ENCODE measurements at regions not wholly inside any gene's neighbourhood (a gene's known extent, or its start where the extent isn't known, plus 50 kb on each side); places are given as distances from the start of the nearest gene placed in this dataset.
"Not testable (repeated sequence)": the region's sequence is repeated elsewhere in the genome, so short reads cannot be mapped to it uniquely, and the experiment has no call there.

GRCh38 chr11:81979448-81979847 lies 754.2 kb downstream of the FAM181B start:
- DNase-seq (ENCODE audit: low spot score) = no peak

DNA sequence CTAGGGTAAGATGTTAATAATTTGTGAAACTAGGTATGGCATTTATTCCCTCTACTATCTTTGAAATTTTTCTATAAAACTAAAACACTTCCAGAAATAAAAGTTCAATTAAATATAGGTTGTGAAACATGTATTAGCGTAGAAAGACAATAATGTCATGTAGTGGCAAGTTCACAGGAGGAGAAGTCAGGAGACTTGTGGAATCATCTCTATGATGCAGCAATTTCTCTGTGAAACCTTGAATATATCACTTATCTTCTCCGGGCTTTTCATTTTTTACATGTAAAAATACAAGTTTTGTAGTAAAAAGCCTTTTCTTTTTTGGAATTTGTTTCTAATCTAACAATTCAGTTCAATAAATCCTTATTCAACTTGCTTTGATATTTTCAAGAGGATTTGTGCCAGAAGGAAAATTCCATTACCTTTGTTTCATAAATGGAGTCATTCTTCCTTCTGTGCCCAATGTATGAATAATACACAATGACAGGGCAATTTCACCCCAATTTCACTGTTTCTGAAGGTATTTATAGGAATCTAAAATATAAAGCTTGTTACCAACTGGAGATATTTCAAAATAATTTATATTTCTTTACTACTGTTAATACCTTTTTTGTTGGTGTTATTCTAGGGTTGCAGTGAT lies 758.3 kb downstream of the FAM181B start:
- DNase-seq (ENCODE audit: low spot score) = no peak

DNA sequence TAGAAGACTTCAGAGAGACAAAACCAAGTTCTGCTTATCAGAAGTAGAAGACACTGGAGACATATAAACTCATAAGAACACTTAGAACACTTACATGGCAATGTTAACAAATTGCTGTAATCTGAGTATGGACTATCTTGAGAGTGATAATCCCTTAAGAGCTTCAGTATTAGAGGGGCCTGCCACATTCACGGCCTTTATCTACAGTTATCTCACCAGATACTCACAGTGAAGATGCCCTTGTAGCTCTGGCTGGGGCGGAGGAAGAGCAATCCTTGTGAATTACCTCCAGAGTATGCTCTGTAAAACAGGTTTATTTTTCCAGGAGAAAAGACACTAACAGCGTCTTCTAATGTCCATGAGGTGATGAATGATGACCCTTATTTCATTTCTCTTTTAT lies 762.8 kb downstream of the FAM181B start:
- no peak for DNase-seq (ENCODE audit: low spot score)

GRCh38 chr11:81967242-81967641 lies 766.4 kb downstream of the FAM181B start:
- no peak for DNase-seq (ENCODE audit: low spot score)

- DNase-seq (ENCODE audit: low spot score) = no peak
These were observed 767.3 kb downstream of the FAM181B start for GRCh38 chr11:81966340-81966739.

DNA sequence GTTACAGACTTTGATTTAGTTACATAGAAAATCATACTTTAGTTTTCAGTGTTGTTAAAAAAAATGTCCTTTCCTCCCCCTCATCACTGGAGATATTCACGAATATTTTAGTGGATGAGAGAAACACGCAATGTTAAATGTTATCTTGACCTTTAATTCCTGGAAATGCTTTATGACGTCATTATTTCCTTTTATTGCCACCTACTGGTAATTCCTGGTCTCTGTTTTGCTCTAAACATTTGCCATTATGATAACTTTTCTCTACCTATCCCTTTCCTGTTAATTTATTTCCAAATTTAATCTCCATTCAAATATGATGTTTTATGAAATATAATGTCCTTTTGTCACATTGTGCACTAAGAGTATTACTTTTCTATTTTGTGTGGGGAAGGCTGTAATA lies 770.6 kb downstream of the FAM181B start:
- DNase-seq (ENCODE audit: low spot score) = peak; percentile 5

- DNase-seq (ENCODE audit: low spot score) = no peak
These were observed 773.2 kb downstream of the FAM181B start for GRCh38 chr11:81960443-81960842.

DNA sequence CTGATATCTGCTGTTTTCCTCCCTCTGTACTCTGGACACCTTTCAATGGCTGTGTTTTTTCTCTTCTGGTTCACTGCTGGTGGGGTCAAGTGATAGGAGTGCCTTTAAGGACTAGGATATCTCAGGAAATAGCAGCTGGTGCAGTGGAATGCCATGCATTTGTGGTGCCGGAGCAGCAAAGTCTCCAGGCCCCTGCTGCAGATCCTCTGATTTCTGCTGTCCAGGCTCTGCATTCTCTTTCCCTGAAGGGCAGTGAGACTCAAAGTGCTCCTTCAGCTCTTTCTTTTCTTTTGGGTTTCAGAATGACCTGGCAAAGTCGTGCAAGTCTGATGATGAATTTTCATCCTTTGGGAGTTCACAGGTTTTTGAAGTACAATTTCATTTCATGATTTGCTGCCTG lies 774.3 kb downstream of the FAM181B start:
- no peak for DNase-seq (ENCODE audit: low spot score)

- not testable (repeated sequence) for DNase-seq (ENCODE audit: low spot score)
These were observed 779.4 kb downstream of the FAM181B start for GRCh38 chr11:81954301-81954700.

GRCh38 chr11:81946831-81947230 lies 786.8 kb downstream of the FAM181B start:
- no peak for DNase-seq (ENCODE audit: low spot score)

DNA sequence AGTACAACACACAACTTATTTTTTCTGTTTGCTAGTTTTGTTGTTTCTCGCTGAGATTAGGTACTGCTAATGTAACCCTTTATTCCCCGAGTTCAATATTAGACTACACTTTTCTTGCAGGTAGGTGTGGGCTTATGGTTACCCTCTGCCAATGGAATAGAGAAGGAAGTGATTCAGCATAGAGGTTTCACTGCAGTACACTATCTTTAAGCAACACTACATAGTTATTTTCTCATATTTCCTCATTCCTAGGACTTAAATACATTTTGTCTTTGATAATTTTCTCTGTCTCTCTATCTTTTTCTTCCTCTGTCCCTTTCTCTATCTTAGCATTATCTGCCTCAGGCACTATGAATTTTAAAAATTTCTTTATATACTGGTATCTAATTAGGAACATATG lies 791.0 kb downstream of the FAM181B start:
- no peak for DNase-seq (ENCODE audit: low spot score)

- no peak for DNase-seq (ENCODE audit: low spot score)
These were observed 791.7 kb downstream of the FAM181B start for GRCh38 chr11:81941998-81942397.

GRCh38 chr11:81932303-81932702 lies 801.4 kb downstream of the FAM181B start:
- DNase-seq (ENCODE audit: low spot score) = no peak

GRCh38 chr11:81920205-81920604 lies 813.5 kb downstream of the FAM181B start:
- DNase-seq (ENCODE audit: low spot score) = no peak

DNA sequence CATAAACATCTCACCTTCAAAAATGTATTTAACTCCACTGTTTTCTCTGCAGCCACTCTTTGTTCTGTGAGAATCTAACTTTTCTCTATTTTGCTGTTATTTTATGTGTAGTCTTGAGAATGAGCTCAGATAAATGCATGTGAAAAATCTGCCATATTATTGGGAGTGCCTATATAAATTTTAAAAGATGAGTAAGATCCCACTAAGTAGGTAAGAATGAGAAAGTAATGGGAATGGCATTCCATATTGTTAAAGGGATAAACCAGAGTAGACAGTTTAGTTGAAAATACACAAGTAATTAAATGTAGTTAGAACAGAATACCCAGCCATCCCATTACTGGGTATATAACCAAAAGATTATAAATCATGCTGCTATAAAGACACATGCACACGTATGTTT lies 817.2 kb downstream of the FAM181B start:
- DNase-seq (ENCODE audit: low spot score) = no peak

DNA sequence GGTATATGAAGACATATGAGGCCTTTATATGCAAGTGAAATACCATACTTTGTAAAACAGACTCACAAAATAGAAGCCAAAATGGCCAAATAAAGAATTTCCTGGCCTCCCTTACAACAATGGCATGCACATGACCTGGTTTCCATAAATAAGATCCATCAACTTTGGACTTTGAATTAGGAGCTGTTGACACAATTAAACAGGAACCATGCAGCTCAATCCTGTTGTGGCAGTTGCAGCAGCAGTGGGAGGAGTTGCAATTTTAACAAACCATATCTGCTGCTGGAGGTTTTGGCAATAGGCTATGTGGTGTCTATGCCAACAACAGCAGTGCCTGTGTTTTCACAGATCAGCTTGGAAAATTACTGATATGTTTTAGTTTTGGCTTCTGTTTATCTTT lies 818.6 kb downstream of the FAM181B start:
- DNase-seq (ENCODE audit: low spot score) = no peak

GRCh38 chr11:81913793-81914192 lies 819.9 kb downstream of the FAM181B start:
- no peak for DNase-seq (ENCODE audit: low spot score)

- no peak for DNase-seq (ENCODE audit: low spot score)
These were observed 825.7 kb downstream of the FAM181B start for GRCh38 chr11:81907996-81908395.

- no peak for DNase-seq (ENCODE audit: low spot score)
These were observed 834.5 kb downstream of the FAM181B start for GRCh38 chr11:81899156-81899555.

- no peak for DNase-seq (ENCODE audit: low spot score)
These were observed 836.0 kb downstream of the FAM181B start for GRCh38 chr11:81897639-81898038.

- no peak for DNase-seq (ENCODE audit: low spot score)
These were observed 838.4 kb downstream of the FAM181B start for GRCh38 chr11:81895258-81895657.

DNA sequence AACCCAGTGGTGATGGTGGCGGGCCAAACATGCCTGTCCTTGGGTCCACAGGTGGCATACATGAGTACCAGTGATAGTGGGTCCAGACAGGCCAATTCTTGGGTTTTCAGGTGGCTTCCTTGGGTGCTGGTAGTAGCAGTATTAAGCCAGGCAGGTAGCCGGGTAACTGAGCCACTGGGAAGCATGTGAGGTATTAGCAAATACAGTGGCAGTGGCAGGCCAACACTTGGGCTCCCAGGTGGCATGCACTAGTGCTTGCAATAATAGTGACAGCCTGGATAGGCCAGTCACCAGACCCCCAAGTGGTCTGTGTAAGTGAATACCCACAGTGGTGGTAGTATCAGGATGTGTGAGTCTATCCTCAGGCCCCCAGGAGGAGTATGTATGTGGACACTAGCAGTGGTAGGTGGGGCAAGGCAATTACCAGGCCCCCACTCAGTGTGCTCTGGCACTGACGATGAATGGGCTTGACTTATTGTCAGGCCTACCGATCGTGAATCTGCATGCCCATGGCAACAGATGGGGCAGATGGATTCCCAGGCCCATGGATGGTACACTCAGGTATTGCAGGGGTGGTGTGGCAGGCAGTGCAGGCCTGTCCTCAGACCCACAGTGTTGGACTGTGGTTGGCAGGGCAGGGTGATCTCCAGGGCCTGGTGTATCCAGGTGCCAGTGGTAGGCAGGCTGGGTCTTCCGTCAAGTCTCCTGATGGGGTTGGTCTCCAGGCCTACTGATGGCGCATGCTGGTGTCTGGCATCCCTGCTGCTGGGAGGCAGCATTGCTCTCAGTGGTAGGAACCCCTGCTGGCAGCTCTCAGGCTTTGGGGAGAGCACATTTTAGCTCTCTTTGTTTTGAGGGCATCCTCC lies 840.7 kb downstream of the FAM181B start:
- no peak for DNase-seq (ENCODE audit: low spot score)

DNA sequence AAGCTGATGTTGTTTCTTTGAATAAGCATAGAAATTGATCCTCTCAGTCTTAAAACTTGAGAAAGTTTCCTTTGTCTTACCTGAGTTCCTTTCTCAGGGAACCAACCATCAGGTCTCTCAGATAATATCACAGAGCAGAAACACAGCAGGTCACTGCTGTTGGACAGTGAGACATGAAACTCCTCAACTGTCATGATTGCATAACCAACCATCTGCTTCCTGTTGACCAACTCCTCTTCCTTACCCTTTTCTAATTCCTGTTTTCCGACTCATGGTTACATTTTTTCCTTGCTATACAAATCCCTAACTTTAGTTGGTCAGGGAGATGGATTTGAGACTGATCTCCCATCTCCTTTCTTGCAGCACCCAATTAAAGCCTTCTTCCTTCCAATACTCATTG lies 845.3 kb downstream of the FAM181B start:
- no peak for DNase-seq (ENCODE audit: low spot score)

DNA sequence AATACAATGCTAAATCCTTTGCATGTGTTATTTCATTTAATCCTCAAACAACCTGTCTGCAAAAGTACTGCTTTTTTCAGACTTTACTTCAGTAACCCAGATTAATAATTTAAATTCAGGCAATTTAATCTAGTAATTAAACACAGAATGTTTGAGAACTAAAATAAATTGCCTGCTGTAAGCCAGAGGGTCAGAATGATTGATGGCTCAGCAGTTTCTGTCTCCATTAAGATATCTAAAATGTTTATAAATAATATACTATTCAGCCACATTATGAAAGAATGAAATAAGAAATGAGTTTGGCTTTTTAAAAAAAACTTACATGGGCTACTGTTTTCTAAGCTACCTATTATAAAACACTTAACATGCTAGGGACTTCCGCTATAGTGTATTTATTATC lies 846.0 kb downstream of the FAM181B start:
- no peak for DNase-seq (ENCODE audit: low spot score)

All from SW480 (cell line).